ENCODE measurements at regions not wholly inside any gene's neighbourhood (a gene's known extent, or its start where the extent isn't known, plus 50 kb on each side); places are given as distances from the start of the nearest gene placed in this dataset.

- BruUV-seq (replicated peaks) = no TSS peak
- Histone ChIP-seq H3K4me1 (ENCODE audit: control insufficient read depth, extremely low read depth, insufficient read depth, low read length) (peaks cover 40% of the 10 kb centered on the region), H3K27me3 (ENCODE audit: control insufficient read depth in 2 of 2, insufficient read depth in 2 of 2, low read length in 2 of 2) (no peaks in the 10 kb centered on the region), H3K9me1 (replicated peaks; ENCODE audit: control insufficient read depth, extremely low read depth, insufficient read depth, low read length) (no peaks in the 10 kb centered on the region), H3K36me3 (ENCODE audit: control insufficient read depth in 2 of 2, extremely low read depth in 1 of 2, insufficient read depth in 2 of 2, low read length in 2 of 2) (no peaks in the 10 kb centered on the region), H3K27ac (ENCODE audit: insufficient read depth, low read depth, low read length) (no peak overlapping the region), H3K4me3 (replicated peaks in 1 of 3; ENCODE audit: insufficient read depth in 1 of 3, low read depth in 1 of 3, low read length in 3 of 3) (no peak overlapping the region), H3K4me2 (ENCODE audit: insufficient read depth, low read length) (no peak overlapping the region), H2AFZ (ENCODE audit: low read depth, low read length) (no peak overlapping the region), H4K20me1 (replicated peaks; ENCODE audit: control insufficient read depth, extremely low read depth, insufficient read depth, low read length) (no peaks in the 10 kb centered on the region), H3K9me3 (replicated peaks; ENCODE audit: control insufficient read depth, insufficient read depth, low read length) (no peaks in the 10 kb centered on the region), H3K9ac (replicated peaks; ENCODE audit: extremely low read depth, insufficient read depth, low read length) (no peak overlapping the region), H3K79me2 (ENCODE audit: control insufficient read depth, insufficient read depth, low read length) (no peaks in the 10 kb centered on the region)
- peak; percentile 67 for DNase-seq (ENCODE audit: low read depth, low spot score)
- intact Hi-C loops (cut with micrococcal nuclease) = no loop called here
- dilution Hi-C loops (cut with MboI; ENCODE audit: extremely low pct_ligation_motif_present, low sequenced_read_pairs) = no loop called here
- ChIA-PET CTCF (interaction anchor here (1.8 kb wide), 1 partner anchor 521 kb away, joined by 4 read pairs; no protein-coding TSS in a partner anchor), POLR2A (no interaction called here)
- no peak for TF ChIP-seq CTCF (IDR thresholded peaks at IDR 0.05; ENCODE audit: extremely low read depth in 1 of 2, insufficient read depth in 1 of 2, low read depth in 1 of 2, low read length in 2 of 2)
- TF ChIP-seq POLR2A (IDR thresholded peaks at IDR 0.05; ENCODE audit: low read depth, low read length) = no peak
- no peak for TF ChIP-seq POLR2AphosphoS5 (IDR thresholded peaks at IDR 0.05; ENCODE audit: insufficient read depth, low read depth, low read length)
- TF ChIP-seq EZH2 (IDR thresholded peaks at IDR 0.05; ENCODE audit: borderline replicate concordance, low read depth, low read length, severe bottlenecking) = no peak
- TF ChIP-seq MYC (IDR thresholded peaks at IDR 0.05; ENCODE audit: low read depth, low read length) = no peak
- TF ChIP-seq JUN (IDR thresholded peaks at IDR 0.05; ENCODE audit: borderline replicate concordance, insufficient read depth, insufficient read length, low read depth) = no peak
- no peak for TF ChIP-seq GATA2 (IDR thresholded peaks at IDR 0.05; ENCODE audit: insufficient read depth, insufficient read length, low read depth, low read length)
- no peak for TF ChIP-seq FOS (IDR thresholded peaks at IDR 0.05; ENCODE audit: borderline replicate concordance, insufficient read depth, low read length)
- no peak for TF ChIP-seq MAX (IDR thresholded peaks at IDR 0.05; ENCODE audit: insufficient read depth, insufficient read length)
- FAIRE-seq = no peak
Measured at GRCh38 chr5:74122175-74122574, 496.2 kb downstream of the ARHGEF28 start.

All from endothelial cell of umbilical vein (primary cell).